OCI-LY1 (cell line): ENCODE measurements at regions not wholly inside any gene's neighbourhood (a gene's known extent, or its start where the extent isn't known, plus 50 kb on each side); places are given as distances from the start of the nearest gene placed in this dataset.

Experiments
- EZH2 ChIP-seq: fragments of 200-600 bp; sonication (generic), shearing (Covaris generic); IDR thresholded peaks from 2 replicates; pipeline ENCODE4 v1.8.0; 2017; ENCODE audit warnings: borderline replicate concordance, mixed run types, mild to moderate bottlenecking, antibody characterized with exemption, low read length, moderate library complexity, mixed read lengths
- TF ChIP-seq, protein P1 (sequence below): fragments of 200-600 bp; sonication (generic), shearing (Covaris generic); IDR thresholded peaks from 2 replicates; pipeline ENCODE4 v1.5.1; 2017; ENCODE audit warnings: mild to moderate bottlenecking, antibody characterized with exemption, low read length, moderate library complexity, mixed read lengths

DNA sequence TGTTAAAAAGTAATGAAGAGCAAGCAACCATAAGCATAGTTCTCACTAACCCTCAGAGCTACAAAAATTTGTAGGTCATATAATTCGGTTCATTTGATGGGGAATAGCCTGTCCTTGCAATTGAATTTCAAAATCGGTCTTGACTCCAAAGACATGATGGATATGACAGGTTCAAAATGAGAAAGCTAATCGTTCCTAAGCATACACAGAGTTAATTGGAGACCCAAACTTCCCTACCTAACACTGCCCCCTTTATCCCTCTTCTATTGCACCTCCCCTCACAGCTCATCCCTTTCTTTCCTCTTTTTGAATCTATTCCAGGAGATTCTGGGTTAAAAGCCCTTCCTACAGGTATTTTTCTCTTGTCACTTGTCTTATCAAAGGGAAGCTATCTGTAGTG lies 390.0 kb upstream of the PTBP2 start:
- no peak for TF ChIP-seq EZH2
- TF ChIP-seq, protein P1, sequence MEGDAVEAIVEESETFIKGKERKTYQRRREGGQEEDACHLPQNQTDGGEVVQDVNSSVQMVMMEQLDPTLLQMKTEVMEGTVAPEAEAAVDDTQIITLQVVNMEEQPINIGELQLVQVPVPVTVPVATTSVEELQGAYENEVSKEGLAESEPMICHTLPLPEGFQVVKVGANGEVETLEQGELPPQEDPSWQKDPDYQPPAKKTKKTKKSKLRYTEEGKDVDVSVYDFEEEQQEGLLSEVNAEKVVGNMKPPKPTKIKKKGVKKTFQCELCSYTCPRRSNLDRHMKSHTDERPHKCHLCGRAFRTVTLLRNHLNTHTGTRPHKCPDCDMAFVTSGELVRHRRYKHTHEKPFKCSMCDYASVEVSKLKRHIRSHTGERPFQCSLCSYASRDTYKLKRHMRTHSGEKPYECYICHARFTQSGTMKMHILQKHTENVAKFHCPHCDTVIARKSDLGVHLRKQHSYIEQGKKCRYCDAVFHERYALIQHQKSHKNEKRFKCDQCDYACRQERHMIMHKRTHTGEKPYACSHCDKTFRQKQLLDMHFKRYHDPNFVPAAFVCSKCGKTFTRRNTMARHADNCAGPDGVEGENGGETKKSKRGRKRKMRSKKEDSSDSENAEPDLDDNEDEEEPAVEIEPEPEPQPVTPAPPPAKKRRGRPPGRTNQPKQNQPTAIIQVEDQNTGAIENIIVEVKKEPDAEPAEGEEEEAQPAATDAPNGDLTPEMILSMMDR, result no peak
